Esophagus squamous epithelium (tissue), 4 donors: ENCODE measurements at regions not wholly inside any gene's neighbourhood (a gene's known extent, or its start where the extent isn't known, plus 50 kb on each side); places are given as distances from the start of the nearest gene placed in this dataset.

Experiments
- POLR2A ChIP-seq, 4 donors: fragments of 450-650 bp; IDR thresholded peaks; one replicate each; pipeline ENCODE4 v1.6.1; 2017; ENCODE audit warnings: antibody characterized with exemption in 4 of 4, mild to moderate bottlenecking in 4 of 4, moderate library complexity in 3 of 4
- TF ChIP-seq, protein P1 (sequence below), 6 experiments: fragments of 450-650 bp in 4 of 6; fragments of 200-600 bp in 2 of 6; sonication (generic) in 2 of 6; IDR thresholded peaks; one replicate each; pipeline ENCODE4 v1.5.1; 2016 to 2019; ENCODE audit warnings: antibody characterized with exemption in 6 of 6, mild to moderate bottlenecking in 4 of 6, moderate library complexity in 4 of 6

DNA sequence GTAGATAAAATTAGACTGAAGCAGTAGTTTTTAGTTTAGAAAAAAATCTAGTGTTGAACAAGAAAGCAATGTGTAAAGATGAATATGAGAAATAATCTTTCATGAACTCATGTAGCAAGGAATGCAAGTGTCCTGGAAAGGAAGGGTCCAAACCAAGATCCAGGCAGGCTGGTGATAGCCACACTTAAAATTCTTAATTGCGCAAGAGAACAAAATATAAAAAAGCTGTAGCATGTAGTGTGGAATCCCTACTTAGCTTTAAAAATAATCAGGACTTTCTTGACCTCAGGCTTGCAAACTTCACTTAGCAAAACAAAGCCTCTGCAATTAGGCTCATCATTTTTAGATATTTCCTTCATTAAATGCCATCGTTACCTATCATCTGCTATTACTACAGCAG, 2186.1 kb upstream of the RAG2 start:
- TF ChIP-seq, protein P1, sequence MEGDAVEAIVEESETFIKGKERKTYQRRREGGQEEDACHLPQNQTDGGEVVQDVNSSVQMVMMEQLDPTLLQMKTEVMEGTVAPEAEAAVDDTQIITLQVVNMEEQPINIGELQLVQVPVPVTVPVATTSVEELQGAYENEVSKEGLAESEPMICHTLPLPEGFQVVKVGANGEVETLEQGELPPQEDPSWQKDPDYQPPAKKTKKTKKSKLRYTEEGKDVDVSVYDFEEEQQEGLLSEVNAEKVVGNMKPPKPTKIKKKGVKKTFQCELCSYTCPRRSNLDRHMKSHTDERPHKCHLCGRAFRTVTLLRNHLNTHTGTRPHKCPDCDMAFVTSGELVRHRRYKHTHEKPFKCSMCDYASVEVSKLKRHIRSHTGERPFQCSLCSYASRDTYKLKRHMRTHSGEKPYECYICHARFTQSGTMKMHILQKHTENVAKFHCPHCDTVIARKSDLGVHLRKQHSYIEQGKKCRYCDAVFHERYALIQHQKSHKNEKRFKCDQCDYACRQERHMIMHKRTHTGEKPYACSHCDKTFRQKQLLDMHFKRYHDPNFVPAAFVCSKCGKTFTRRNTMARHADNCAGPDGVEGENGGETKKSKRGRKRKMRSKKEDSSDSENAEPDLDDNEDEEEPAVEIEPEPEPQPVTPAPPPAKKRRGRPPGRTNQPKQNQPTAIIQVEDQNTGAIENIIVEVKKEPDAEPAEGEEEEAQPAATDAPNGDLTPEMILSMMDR (IDR thresholded peaks at IDR 0.05), result no peak
- TF ChIP-seq POLR2A (IDR thresholded peaks at IDR 0.05), result no peak
